ENCODE measurements at regions not wholly inside any gene's neighbourhood (a gene's known extent, or its start where the extent isn't known, plus 50 kb on each side); places are given as distances from the start of the nearest gene placed in this dataset.

- TF ChIP-seq POLR2A (IDR thresholded peaks at IDR 0.05; ENCODE audit: low read length) (no peak), CTCF (IDR thresholded peaks at IDR 0.05) (no peak), MYC (IDR thresholded peaks at IDR 0.05; ENCODE audit: borderline replicate concordance, low read length) (no peak), MAX (IDR thresholded peaks at IDR 0.05) (no peak), NPAS2 (CRISPR knock-in tag; IDR thresholded peaks at IDR 0.05; ENCODE audit: borderline replicate concordance) (no peak), CHD4 (IDR thresholded peaks at IDR 0.05; ENCODE audit: borderline replicate concordance) (no peak), HDAC2 (IDR thresholded peaks at IDR 0.05) (no peak), HMGXB4 (CRISPR knock-in tag; IDR thresholded peaks at IDR 0.05; ENCODE audit: borderline replicate concordance) (no peak), POLR2AphosphoS2 (conservative IDR thresholded peaks at IDR 0.05; ENCODE audit: low read length) (no peak), ZFP36 (IDR thresholded peaks at IDR 0.05; ENCODE audit: borderline replicate concordance, partially characterized antibody) (no peak), EP300 (IDR thresholded peaks at IDR 0.05) (no peak), ZC3H11A (IDR thresholded peaks at IDR 0.05) (no peak), KDM1A (IDR thresholded peaks at IDR 0.05; ENCODE audit: low read depth) (no peak), FOSB (CRISPR knock-in tag; IDR thresholded peaks at IDR 0.05) (no peak)
Measured at GRCh38 chr13:32878163-32878562, 138.1 kb upstream of the KL start.
